GM18498 (cell line): ENCODE measurements at regions not wholly inside any gene's neighbourhood (a gene's known extent, or its start where the extent isn't known, plus 50 kb on each side); places are given as distances from the start of the nearest gene placed in this dataset.

Source experiments
- ATAC-seq: cut with Tn5 transposase; IDR thresholded peaks from one replicate; pipeline ENCODE4 v1.9.1; 2021; ENCODE audit warnings: mild to moderate bottlenecking, moderate library complexity; ENCODE audit not compliant: unreplicated experiment

GRCh38 chr15:47516558-47516957 lies 200.7 kb upstream of the SEMA6D start:
- no peak for ATAC-seq

- ATAC-seq = no peak
Measured at GRCh38 chr15:47516972-47517371, 200.3 kb upstream of the SEMA6D start.

- no peak for ATAC-seq
Measured at GRCh38 chr15:47517737-47518136, 199.6 kb upstream of the SEMA6D start.

GRCh38 chr15:47523681-47524475 lies 193.4 kb upstream of the SEMA6D start:
- ATAC-seq = no peak

- ATAC-seq = no peak
Measured at GRCh38 chr15:47529241-47529640, 188.1 kb upstream of the SEMA6D start.

GRCh38 chr15:47534673-47535072 lies 182.6 kb upstream of the SEMA6D start:
- ATAC-seq = no peak

- no peak for ATAC-seq
Measured at GRCh38 chr15:47541562-47541961, 175.7 kb upstream of the SEMA6D start.

GRCh38 chr15:47542312-47542989 lies 174.9 kb upstream of the SEMA6D start:
- no peak for ATAC-seq

GRCh38 chr15:47548231-47548630 lies 169.1 kb upstream of the SEMA6D start:
- ATAC-seq = no peak

GRCh38 chr15:47548986-47549385 lies 168.3 kb upstream of the SEMA6D start:
- ATAC-seq = no peak

GRCh38 chr15:47551079-47551478 lies 166.2 kb upstream of the SEMA6D start:
- no peak for ATAC-seq

- ATAC-seq = no peak
Measured at GRCh38 chr15:47551546-47551945, 165.8 kb upstream of the SEMA6D start.

- no peak for ATAC-seq
Measured at GRCh38 chr15:47552978-47553608, 164.2 kb upstream of the SEMA6D start.

GRCh38 chr15:47553947-47554346 lies 163.4 kb upstream of the SEMA6D start:
- ATAC-seq = no peak

- ATAC-seq = no peak
Measured at GRCh38 chr15:47561102-47561501, 156.2 kb upstream of the SEMA6D start.

- no peak for ATAC-seq
Measured at GRCh38 chr15:47565949-47566348, 151.4 kb upstream of the SEMA6D start.

- ATAC-seq = no peak
Measured at GRCh38 chr15:47566610-47567009, 150.7 kb upstream of the SEMA6D start.

- ATAC-seq = no peak
Measured at GRCh38 chr15:47568030-47568429, 149.3 kb upstream of the SEMA6D start.

GRCh38 chr15:47570044-47570443 lies 147.3 kb upstream of the SEMA6D start:
- ATAC-seq = no peak

GRCh38 chr15:47570451-47570850 lies 146.9 kb upstream of the SEMA6D start:
- no peak for ATAC-seq

- no peak for ATAC-seq
Measured at GRCh38 chr15:47570881-47571640, 146.2 kb upstream of the SEMA6D start.
